ENCODE measurements at regions not wholly inside any gene's neighbourhood (a gene's known extent, or its start where the extent isn't known, plus 50 kb on each side); places are given as distances from the start of the nearest gene placed in this dataset.

DNA sequence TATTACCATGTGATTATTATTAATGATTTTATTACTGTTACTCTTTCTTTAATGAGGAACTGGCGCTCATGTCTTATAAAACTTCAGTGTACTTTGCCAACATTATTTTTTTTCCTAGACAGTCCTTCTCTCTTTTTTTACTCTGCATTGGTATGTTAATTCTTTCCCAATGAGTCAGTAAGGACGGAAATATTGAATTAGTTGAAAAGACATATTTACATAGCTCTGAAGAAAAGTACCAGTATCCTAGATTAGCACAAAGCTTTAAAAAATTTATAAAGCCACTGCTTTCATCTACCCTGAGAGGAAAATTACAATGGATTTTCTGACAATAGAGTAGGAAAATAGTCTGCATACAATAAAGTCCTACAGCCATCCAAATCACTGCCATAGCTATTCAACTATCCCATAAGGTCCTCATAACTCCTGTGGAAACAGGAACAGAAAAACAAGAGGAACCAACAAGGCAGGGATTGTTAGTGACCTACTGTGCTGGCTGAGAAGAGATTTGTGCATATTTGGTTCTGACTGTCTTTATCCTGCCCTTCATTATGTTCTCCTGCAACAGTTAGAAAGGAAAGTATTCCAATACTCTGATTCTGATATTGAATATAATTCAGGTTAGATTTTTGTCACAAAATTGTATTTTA is 314.4 kb downstream of the AASDHPPT start:
- TF ChIP-seq, protein P1, sequence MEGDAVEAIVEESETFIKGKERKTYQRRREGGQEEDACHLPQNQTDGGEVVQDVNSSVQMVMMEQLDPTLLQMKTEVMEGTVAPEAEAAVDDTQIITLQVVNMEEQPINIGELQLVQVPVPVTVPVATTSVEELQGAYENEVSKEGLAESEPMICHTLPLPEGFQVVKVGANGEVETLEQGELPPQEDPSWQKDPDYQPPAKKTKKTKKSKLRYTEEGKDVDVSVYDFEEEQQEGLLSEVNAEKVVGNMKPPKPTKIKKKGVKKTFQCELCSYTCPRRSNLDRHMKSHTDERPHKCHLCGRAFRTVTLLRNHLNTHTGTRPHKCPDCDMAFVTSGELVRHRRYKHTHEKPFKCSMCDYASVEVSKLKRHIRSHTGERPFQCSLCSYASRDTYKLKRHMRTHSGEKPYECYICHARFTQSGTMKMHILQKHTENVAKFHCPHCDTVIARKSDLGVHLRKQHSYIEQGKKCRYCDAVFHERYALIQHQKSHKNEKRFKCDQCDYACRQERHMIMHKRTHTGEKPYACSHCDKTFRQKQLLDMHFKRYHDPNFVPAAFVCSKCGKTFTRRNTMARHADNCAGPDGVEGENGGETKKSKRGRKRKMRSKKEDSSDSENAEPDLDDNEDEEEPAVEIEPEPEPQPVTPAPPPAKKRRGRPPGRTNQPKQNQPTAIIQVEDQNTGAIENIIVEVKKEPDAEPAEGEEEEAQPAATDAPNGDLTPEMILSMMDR (IDR thresholded peaks at IDR 0.05): no peak
- TF ChIP-seq ZFX (IDR thresholded peaks at IDR 0.05; ENCODE audit: borderline replicate concordance): no peak

All from 22Rv1 (cell line).